ENCODE measurements at regions not wholly inside any gene's neighbourhood (a gene's known extent, or its start where the extent isn't known, plus 50 kb on each side); places are given as distances from the start of the nearest gene placed in this dataset.
A peak's percentile ranks its signal among the peaks of the same experiment; 100 is the strongest.

DNA sequence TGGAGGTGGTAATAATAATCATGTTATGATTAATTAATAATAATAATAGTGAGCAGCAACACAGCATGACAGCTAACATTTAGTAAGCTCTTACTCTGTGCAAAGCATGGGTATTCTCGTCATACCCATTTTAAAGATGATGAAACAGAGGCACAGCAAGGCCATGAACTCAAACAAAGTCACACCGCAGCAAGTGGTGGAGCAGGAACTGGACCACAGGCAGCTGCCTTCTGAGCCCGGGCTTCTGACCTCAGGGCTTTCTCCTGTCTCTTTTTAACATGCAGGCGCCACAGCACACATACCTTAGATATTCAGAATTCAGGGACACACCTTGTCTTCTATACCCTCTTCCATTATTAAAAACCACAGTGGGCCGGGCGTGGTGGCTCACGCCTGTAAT is 50.7 kb upstream of the SPATA12 start:
- no peak for DNase-seq (ENCODE audit: low spot score)

DNA sequence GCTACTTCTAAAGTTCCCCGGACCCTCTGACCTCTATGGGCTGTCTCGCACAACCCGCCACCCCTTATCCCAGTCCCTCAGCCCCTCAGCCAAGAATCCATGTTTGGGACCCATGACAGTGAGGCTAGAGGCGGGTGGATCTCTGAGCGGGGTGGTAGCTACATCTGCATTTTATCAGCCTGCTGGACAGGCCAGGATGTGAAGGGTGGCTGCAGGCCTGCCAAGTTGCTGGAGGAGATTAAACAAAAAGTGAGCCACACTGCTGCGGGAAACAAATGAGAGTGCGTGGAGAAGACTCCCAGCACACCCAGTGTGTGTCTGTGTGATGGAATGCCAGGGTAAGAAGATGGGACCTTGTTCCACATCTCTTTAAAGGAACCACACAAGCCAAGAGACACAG is 51.1 kb upstream of the SPATA12 start:
- DNase-seq (ENCODE audit: low spot score), result no peak

DNA sequence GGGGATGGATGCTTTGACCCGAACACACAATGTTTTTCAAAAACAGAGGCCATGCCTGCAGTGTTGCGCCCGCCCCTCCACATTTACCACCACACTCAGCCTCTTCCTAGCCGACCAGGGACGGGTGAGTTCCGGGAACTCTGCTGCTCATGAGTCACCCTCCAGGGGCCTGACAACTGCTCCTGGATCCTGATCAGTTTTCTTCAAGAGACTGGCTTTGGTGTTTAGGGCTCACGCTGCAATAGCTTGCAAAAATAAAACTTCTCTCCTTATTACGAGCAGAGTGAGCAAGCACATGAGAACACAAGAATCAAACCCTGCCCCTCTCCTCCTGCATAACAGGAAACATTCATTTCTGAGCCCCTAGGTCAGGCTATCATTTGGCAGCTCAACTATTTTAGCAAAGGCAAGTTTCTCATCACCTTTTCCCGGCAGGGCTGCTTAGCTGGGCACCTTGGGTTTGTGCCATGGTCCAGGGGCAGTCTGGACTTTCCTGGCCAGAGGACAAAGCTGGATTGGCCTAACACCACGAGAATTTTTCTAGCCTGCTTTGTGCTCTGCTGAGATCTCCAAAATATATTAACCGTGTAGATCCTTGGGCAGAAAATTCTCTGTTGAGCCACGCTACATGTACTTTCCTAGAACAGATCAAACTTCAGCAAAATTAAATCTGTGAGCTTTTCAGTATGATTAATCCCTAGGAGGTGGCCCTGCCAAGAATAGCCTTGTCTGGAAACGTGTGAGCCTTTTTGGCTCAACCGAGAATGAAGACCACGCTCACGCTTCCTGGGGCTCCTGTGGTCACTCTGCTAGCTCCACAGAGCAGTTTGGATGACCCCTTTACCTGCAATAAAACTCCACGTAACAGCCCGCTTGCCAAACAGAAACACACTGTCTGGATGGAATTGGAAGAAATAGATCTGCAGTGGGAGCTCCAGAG is 52.7 kb upstream of the SPATA12 start:
- DNase-seq (ENCODE audit: low spot score), result peak; percentile 85

DNA sequence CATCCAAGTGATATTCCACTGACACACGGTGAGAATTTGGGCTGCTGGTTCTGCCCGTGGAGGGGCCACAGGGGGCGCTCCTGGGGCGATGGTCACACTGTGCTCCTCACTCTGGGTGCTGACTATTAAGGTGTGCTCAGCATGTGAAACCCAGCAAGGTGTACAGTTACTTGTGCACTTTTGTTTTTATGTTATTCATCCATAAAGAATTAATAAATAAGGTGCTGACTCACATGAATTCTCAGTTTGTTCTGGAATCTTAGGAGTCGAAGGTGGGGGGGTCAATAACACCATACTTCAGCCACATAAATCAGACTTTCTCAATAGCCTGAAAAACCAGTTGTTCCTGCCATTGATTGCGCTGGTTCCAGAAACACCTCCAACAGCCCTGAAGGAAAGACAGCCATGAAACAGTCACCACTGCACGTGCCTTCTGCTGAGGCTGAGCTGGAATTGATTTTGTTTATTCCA is 53.5 kb upstream of the SPATA12 start:
- peak; percentile 74 for DNase-seq (ENCODE audit: low spot score)

DNA sequence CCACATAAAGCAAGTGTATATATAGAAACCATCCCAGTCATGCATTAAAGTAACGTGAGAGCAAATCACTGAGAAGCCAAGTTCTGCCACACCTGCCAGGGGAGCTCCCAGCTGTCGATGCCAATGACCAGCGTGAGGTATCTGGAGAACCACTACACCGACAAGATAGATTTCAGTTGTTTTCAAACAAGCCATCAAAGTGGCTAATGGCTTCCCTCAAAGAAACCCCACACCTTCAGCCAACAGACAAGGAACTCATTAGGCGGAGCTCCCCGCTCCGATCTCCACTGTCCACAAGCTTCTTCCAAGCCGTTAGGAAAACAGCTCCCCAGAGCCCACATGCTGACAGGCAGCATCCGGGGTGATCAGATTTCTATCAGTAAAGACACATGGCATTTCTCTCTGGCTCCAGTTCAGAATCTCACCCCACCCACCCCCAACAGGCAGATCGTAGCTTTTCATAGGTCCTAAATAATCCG is 54.2 kb upstream of the SPATA12 start:
- no peak for DNase-seq (ENCODE audit: low spot score)

DNA sequence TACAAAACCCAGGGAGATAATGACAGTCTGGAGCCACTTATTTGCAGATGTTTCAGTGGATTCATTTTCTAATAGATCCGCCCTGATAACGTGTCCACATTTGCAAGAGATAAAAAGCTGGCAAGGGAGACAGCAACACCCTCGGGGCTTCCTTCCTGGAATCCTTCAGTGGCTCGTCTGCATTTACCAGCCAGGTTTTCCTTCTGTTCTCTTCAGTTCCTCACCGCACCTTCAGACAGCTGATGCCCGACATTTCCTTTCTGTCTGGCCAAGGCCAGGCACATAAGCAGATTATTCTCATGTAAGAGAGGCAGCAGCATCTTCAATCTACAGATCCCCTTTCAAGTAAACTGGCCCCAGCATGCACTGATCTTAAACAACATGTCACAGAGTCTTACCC is 56.2 kb upstream of the SPATA12 start:
- no peak for DNase-seq (ENCODE audit: low spot score)

DNA sequence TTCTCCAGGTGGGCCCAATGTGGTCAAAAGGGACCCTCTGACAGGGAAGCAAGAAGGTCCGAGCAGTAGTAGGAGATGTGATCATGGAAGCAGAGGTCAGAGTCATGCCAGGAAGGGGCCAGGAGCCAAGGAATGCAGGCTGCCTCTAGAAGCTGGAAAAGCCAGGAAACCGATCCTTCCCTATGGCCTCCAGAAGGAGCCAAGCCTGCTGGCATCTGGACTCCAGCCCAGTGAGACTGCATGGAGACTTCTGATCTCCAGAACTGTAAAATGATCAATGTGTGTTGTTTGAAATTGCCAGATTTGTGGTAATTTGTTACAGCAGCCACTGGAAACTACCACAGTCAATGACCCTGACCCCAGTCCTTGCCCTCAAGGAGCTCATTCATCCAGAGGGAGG is 56.8 kb upstream of the SPATA12 start:
- no peak for DNase-seq (ENCODE audit: low spot score)

DNA sequence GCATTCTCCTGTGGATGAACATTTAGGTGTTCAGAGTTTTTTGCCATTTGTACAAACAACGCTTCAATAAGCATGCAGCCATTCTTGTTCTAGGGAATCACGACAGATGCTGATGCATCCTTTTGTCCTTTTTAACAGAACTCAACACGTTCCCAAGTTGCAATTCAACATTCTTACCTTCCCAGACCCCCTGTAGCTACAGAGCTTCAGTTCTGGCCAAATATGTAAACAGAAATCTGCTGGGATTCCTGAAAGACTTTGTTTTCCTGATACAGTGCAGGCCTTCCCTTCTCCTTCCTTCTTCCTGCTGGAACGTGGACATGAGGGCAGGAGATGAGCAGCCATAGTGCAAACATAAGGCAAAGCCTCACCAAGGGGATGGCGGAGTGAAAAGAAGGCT is 59.1 kb upstream of the SPATA12 start:
- no peak for DNase-seq (ENCODE audit: low spot score)

DNA sequence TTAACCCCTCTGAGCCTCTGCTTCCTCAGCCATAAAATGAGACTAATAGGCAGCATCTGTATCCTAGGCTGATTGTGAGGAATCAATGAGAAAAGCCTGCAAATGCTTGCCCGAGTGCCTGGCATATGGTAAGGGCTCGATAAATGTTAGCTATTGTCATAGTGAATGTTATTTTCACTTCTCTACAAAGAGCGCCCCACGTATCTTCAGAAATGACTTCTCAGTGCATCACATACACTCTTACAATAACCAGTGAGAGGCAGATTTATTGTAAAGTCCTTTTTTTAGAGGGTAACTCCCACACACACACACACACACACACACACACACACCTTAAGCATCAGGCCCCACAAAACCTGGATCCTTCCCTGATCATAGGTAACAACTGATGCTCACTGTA is 60.5 kb upstream of the SPATA12 start:
- no peak for DNase-seq (ENCODE audit: low spot score)

DNA sequence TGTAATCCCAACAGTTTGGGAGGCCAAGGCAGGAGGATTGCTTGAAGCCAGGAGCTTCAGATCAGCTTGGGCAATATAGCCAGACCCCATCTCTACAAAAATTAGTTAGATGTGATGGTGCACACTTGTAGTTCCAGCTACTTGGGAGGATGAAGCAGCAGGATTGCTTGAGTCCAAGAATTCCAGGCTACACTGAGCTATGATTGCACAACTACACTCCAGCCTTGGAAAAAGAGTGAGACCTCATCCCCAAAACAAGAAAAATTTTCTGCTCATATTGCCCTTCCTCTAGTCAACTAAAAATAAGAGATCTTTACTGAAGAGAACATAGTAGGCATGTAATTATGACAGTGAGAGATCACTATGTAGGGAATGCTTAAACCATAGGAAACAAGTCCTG is 60.9 kb upstream of the SPATA12 start:
- DNase-seq (ENCODE audit: low spot score), result no peak

DNA sequence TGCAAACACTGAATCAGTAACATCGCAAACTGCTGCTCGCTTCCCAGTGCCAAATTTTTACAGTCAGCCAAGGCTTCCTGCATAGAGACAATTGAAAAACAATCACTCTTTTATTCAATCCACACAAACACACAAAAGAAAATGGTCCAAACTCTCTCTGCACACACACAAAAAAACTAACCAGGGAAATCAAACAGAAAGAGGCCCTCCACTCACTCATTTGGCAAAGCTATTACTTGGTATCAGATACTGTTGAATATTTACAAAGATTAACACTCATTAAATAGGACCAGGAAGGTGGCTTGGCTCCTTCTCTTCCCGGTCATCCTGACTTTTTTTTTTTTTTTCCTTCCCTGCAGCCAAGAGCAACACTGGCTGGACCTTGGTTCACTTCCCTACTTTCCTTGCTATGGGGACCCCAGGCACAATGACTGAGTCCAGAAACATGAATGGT is 62.4 kb upstream of the SPATA12 start:
- no peak for DNase-seq (ENCODE audit: low spot score)

DNA sequence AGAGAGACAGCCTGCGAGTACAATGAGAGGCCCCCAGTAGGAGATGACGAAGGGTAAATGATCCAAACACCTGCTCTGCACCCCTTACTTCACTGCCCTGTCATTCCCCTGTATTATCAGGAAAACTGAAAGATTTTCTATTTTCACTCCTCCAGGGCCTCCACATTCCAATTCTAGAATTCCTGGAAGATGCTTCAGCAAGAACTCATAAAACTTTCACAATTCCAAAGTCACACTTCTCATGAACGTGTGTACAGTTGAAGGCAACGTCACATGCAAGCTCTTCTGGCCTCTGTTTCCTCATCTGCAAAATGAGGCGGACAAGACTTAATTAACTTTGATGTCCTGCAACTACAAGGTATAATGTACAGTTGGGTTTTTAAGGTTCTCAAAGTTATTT is 62.8 kb upstream of the SPATA12 start:
- DNase-seq (ENCODE audit: low spot score), result no peak

DNA sequence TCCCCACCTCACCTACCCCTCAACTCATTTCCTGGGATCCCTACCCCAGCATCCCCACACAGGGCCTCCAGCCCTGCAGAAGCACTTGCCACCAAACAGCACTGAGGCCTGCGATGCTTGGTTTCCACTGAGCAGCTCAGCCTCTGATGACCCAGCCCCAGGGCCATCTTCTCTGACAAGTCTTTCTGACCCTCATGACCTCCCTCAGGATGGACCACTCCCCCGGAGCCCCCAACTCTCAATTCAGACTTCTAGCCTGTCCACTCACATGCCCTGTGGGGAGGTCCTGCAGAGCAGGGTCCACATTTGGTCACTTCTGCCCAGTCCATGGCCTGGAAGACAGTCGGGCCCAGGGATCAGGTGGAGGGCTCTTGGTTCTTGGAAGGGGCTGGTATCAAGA is 63.4 kb upstream of the SPATA12 start:
- DNase-seq (ENCODE audit: low spot score), result no peak

DNA sequence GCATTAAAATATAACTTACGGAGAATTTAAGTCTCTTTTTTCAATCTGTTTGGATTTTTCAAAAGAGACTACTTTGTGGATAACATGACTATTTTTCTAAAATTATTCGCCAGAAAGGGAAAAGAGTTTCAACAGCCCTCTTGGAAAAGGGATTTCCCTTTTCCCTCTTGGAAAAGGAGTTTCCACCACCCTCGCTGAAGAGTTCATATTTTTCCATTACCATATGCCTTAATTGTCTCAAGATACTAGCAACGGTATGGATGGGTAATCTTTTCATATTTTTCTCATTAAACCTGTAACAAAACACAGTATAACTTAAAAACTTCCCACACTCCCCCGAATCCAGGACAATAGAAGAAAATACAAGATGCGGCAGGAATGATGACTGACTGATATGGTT is 66.1 kb upstream of the SPATA12 start:
- no peak for DNase-seq (ENCODE audit: low spot score)

DNA sequence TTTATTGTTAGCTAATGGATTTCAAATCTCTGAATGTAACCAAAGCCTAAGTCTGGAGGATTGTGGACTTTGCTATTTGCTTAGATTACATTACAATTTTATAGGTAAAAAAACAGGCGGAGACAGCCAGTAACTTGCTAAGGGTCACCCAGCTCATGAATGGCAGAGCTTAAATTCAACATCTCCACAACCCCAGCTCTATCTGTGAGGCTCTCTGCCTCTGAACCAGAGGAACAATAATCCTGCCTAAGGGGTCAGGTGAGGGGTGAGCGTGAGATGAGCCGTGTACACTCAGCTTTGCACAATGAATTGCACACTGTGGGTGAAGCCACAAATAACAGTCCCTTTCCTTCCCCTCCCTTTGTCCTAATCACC is 69.8 kb upstream of the SPATA12 start:
- DNase-seq (ENCODE audit: low spot score), result no peak

DNA sequence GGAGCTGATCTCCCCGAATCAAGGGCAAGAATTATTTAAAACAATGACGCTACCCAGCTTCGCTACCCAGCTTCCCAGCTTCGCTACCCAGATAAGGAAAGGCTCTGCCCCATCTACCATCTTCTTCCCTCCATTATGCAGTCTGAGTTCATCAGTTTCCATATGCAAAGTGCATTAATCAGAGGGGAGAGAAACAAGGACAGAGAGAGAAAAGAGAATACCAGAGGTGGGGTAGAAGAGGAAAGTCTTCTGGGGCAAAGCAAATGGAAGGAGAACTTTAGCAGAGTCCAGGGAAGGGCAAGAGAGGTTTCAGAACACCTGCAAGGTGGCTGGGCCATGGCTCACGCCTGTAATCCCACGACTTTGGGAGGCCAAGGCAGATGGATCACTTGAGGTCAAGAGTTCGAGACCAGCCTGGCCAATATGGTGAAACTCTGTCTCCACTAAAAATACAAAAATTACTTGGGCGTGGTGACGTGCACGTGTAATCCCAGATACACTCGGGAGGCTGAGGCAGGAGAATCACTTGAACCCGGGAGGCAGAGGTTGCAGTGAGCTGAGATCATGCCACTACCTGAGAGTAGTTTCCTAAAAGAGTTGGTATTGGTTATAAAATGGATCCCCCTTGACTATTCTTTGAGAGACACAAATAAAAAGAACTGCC is 70.4 kb upstream of the SPATA12 start:
- no peak for DNase-seq (ENCODE audit: low spot score)

DNA sequence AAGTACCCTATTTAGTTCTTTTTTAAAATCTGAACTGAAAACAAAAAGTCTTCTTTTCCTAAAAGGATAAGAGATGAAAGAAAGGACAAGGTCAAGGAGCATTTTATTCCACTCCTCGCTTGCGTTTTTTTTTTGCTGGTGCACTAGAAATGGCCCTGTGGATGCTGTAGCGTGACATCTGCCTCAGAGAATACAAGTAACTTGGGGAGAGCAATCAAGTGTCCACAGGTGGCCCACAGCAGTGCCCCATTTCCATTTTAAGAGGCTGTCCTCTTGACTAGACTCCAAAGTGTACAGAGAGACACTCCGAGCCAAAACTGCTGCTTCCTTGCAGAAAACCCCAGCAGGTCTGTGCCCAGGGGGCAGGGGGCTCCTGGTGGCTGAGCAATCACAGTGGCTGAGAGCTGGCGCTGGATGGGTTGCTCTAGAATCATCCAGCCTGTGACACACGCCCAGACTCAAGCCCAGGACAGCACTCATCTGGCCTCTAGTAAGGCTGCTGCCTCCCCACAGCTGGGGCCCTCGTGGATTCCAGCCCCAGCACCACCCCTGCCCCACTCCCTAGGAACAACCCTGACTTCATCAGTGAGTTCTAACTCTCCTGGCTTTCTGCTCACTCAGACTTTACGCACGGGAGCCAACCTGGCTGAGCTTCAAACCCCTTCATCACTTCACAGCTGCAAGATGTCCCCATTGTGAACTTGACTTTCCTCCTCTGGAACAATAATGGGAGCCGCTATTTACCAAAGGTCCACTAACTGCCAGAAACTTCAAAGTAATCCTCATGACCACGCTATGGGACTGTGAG is 71.1 kb upstream of the SPATA12 start:
- no peak for DNase-seq (ENCODE audit: low spot score)

DNA sequence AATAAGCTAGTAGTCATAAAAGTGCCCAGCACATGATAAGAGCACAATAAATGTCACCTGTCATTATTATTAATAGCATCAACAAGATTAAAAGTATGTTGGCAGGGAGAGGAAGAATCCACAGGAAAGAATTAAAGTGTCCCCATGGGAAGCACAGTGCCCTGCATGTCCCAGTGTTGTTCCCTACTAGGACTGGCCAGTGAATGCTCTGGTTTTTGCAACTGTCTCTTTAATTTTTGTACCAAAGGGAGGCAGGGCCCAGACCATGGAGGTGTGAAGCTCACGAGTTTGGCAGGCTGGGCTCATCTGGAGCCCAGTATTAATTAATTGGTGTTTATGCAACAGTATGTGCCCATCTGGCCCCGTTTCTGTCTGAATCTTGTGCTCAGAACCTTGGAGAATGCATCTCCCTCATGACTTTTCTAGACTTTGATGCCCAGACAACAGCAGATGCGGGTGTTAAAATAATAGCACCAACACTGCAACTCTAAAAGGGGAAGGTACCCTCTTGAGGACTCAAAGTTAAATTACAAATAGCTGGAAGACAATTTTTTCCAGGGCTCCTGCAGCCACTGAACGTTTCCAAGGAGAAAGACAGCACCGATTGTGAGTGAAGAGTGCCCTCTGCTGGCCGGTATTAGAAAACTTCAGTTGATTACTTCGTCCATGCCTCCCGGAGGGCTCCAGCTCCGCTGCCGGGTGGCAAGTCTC is 71.9 kb upstream of the SPATA12 start:
- DNase-seq (ENCODE audit: low spot score), result peak; percentile 89

DNA sequence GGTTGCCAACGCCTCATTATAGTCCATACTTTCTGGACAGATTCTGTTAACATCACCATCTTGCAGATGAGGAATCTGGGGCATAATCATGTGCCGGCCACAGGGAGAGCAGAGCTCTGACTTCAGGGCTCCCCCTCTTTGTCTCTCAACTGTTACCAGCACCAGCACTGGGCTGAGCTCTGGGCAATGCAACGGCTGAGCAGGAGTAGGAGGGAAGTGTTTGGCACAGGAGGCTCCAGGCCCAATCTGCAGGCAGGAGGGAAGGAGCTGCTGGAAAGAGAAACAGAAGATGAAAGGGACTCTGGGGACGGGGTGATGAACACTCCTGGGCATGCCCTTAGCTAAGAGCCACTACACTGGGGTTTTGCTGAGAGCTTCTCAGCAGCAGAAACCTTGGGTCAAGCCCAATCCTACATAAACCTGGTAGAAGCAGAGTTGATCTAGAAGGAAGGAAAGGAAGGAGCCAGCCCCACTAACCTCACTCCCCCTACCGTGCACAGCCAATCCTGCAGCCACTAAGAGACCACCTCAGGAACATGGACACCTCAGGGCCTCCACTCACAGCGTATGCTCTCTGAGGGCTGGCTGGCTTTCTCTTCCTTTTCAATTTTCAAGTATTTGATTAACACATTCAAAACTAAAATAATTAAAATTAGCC is 73.1 kb upstream of the SPATA12 start:
- DNase-seq (ENCODE audit: low spot score), result no peak

DNA sequence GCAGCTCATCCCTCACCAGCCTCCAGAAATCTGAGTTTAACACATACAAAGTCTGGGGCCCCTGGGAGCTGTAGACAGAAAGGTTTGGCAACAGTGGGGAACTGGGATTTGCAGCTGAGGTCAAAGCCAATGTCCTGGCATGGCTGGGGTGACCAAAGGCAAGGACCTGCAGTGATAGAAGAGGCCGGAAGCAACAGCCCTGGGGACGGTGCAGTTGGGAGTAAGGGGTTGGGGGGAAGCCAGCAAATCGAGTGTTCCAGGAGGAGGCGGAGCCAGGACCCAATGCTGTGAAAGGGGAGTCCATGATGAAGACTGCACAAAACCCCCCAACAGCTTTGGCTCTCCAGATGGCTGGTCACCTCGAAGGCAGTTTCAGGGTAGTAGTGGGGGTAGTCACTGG is 74.1 kb upstream of the SPATA12 start:
- no peak for DNase-seq (ENCODE audit: low spot score)

DNA sequence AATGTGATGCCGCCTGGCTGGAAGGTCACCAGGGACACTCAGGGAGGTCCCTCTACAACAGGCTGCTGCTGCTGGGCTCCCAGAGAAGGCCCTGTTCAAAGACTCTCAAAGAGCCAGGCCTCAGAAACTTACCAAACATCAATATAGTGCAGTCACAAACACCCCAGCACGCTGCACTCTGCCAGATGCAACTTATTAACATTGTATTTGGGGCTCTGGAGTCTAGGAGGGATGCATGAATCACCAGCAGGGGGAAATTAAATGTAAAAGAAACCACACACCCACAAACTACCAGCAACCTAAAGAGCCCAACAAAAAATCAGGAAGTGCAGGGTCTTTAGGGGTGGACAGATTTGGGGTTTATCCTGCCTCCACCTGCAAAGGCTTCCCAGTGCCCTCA is 74.6 kb upstream of the SPATA12 start:
- DNase-seq (ENCODE audit: low spot score), result no peak

Data from ureter (tissue), 1 donor.